ENCODE measurements at regions not wholly inside any gene's neighbourhood (a gene's known extent, or its start where the extent isn't known, plus 50 kb on each side); places are given as distances from the start of the nearest gene placed in this dataset.

- Histone ChIP-seq H3K27me3 (ENCODE audit: insufficient read depth, low read depth, severe bottlenecking) (no peaks in the 10 kb centered on the region), H3K9me3 (ENCODE audit: severe bottlenecking) (peaks cover 2% of the 10 kb centered on the region), H3K36me3 (no peaks in the 10 kb centered on the region), H3K4me3 (ENCODE audit: low read depth, low read length) (no peak overlapping the region), H3K27ac (no peak overlapping the region)
- no peak for TF ChIP-seq CTCF (IDR thresholded peaks at IDR 0.05; ENCODE audit: low read depth, low read length)
- DNase-seq, result no peak
Observed at GRCh38 chrX:6678313-6678712, 143.4 kb upstream of the VCX3A start.

GRCh38 chrX:6674734-6675133, 139.8 kb upstream of the VCX3A start:
- TF ChIP-seq CTCF (IDR thresholded peaks at IDR 0.05; ENCODE audit: low read depth, low read length), result no peak
- H3K36me3 ChIP-seq, result no peaks in the 10 kb centered on the region
- H3K9me3 ChIP-seq (ENCODE audit: severe bottlenecking), result peaks cover 2% of the 10 kb centered on the region
- 0 out of 2 replicates have a peak overlapping the region, but pooled peaks have one; percentile 38 for H3K27ac ChIP-seq
- H3K27me3 ChIP-seq (ENCODE audit: insufficient read depth, low read depth, severe bottlenecking), result no peaks in the 10 kb centered on the region
- H3K4me3 ChIP-seq (ENCODE audit: low read depth, low read length), result no peak overlapping the region
- peak; percentile 11 for DNase-seq

- H3K27me3 ChIP-seq (ENCODE audit: insufficient read depth, low read depth, severe bottlenecking), result no peaks in the 10 kb centered on the region
- no peak for DNase-seq
- no peaks in the 10 kb centered on the region for H3K9me3 ChIP-seq (ENCODE audit: severe bottlenecking)
- no peak overlapping the region for H3K4me3 ChIP-seq (ENCODE audit: low read depth, low read length)
- H3K36me3 ChIP-seq, result no peaks in the 10 kb centered on the region
- no peak overlapping the region for H3K27ac ChIP-seq
- no peak for TF ChIP-seq CTCF (IDR thresholded peaks at IDR 0.05; ENCODE audit: low read depth, low read length)
Observed at GRCh38 chrX:6667048-6667768, 132.3 kb upstream of the VCX3A start.

DNA sequence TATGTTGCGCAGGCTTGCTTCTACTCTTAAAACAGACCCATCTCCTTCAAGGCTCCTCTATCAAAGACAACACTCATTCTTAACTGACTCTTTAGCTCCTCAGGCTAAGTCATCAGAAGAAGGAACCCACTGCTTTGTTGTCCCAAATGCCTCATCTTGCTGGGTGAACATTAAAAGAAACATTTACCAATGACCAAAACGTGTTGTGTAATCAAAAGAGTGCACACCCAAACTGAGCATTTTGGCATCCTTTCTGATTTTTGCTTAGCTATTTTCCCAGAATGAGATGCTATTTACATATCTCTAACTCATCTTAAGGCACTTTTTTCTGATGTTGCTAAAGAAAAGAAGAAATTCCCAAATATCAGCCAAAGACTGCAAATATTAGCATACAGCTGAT, 131.7 kb upstream of the VCX3A start:
- no peak for TF ChIP-seq CTCF (IDR thresholded peaks at IDR 0.05; ENCODE audit: low read depth, low read length)
- no peaks in the 10 kb centered on the region for H3K27me3 ChIP-seq (ENCODE audit: insufficient read depth, low read depth, severe bottlenecking)
- H3K9me3 ChIP-seq (ENCODE audit: severe bottlenecking), result no peaks in the 10 kb centered on the region
- no peaks in the 10 kb centered on the region for H3K36me3 ChIP-seq
- H3K4me3 ChIP-seq (ENCODE audit: low read depth, low read length), result no peak overlapping the region
- DNase-seq, result no peak
- H3K27ac ChIP-seq, result no peak overlapping the region

- no peak overlapping the region for H3K27ac ChIP-seq
- TF ChIP-seq CTCF (IDR thresholded peaks at IDR 0.05; ENCODE audit: low read depth, low read length), result no peak
- no peaks in the 10 kb centered on the region for H3K27me3 ChIP-seq (ENCODE audit: insufficient read depth, low read depth, severe bottlenecking)
- no peaks in the 10 kb centered on the region for H3K9me3 ChIP-seq (ENCODE audit: severe bottlenecking)
- DNase-seq, result no peak
- H3K36me3 ChIP-seq, result no peaks in the 10 kb centered on the region
- no peak overlapping the region for H3K4me3 ChIP-seq (ENCODE audit: low read depth, low read length)
Observed at GRCh38 chrX:6661736-6662135, 126.8 kb upstream of the VCX3A start.
